ENCODE measurements at regions not wholly inside any gene's neighbourhood (a gene's known extent, or its start where the extent isn't known, plus 50 kb on each side); places are given as distances from the start of the nearest gene placed in this dataset.

DNA sequence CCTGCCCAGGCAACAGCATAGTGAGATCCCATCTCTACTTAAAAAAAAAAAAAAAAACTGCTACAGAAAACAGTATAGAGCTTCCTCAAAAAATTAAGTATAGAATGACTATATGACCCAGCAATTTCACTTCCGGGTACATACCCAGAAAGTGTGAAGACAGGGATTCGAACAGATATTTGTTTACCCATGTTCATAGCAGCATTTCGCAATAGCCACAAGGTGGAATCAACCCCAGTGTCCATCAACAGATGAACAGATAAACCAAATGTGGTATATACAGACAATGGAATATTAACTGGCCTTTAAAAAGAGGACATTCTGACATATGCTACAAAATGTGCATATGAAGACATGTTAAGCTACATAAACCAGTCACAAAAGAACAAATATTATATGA is 95.5 kb downstream of the CHD9NB start:
- TF ChIP-seq, protein P1, sequence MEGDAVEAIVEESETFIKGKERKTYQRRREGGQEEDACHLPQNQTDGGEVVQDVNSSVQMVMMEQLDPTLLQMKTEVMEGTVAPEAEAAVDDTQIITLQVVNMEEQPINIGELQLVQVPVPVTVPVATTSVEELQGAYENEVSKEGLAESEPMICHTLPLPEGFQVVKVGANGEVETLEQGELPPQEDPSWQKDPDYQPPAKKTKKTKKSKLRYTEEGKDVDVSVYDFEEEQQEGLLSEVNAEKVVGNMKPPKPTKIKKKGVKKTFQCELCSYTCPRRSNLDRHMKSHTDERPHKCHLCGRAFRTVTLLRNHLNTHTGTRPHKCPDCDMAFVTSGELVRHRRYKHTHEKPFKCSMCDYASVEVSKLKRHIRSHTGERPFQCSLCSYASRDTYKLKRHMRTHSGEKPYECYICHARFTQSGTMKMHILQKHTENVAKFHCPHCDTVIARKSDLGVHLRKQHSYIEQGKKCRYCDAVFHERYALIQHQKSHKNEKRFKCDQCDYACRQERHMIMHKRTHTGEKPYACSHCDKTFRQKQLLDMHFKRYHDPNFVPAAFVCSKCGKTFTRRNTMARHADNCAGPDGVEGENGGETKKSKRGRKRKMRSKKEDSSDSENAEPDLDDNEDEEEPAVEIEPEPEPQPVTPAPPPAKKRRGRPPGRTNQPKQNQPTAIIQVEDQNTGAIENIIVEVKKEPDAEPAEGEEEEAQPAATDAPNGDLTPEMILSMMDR (IDR thresholded peaks at IDR 0.05), result no peak
- TF ChIP-seq POLR2A (IDR thresholded peaks at IDR 0.05) (no peak), POLR2AphosphoS5 (IDR thresholded peaks at IDR 0.05) (no peak)
